ENCODE measurements at regions not wholly inside any gene's neighbourhood (a gene's known extent, or its start where the extent isn't known, plus 50 kb on each side); places are given as distances from the start of the nearest gene placed in this dataset.

DNA sequence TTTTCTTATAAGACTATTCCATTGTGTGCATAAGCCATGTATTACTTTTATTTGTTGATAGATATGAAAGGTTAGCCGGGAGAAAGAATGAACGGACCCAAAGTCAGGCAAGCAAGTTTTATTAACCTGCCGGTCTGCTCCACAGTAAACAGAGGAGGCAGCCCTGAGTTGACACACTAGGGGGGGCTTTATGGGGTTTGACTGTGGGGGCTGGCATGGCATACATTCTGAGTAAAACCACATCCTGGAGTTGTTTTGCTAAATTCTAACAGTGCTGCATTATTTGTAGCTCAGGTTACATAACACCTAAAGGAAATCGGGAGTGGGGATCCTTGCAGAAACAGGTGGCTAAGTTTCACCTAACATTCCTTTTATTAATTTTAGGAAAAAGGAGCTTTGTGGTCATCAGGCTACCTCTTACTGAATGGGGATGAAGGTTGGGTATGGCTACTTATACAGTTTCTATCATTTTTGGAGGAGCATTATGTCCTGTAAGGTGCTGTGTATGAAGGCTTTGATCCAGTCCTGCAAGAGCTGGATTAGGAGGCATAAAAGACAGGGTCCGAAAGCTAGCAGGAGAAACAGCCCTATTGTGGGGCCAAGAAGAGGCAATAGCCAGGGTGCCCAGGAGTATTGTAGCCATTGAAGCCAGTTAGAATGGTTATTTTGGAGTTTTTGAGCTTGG, 107.4 kb upstream of the USP9Y start:
- TF ChIP-seq POLR2AphosphoS5 (IDR thresholded peaks at IDR 0.05; ENCODE audit: insufficient read depth, low read depth, low read length), result no peak
- ChIA-PET POLR2A (no interaction called here), CTCF (no interaction called here)
- intact Hi-C loops (cut with micrococcal nuclease) (no loop called here), dilution Hi-C loops (cut with MboI; ENCODE audit: extremely low pct_ligation_motif_present, low sequenced_read_pairs) (no loop called here)
- no TSS peak for BruUV-seq (replicated peaks)
- DNase-seq (ENCODE audit: low read depth, low spot score) (no peak), FAIRE-seq (no peak)
- Histone ChIP-seq H3K27ac (ENCODE audit: insufficient read depth, low read depth, low read length) (no peak overlapping the region), H3K9me3 (replicated peaks; ENCODE audit: control insufficient read depth, insufficient read depth, low read length) (no peaks in the 10 kb centered on the region), H3K4me3 (replicated peaks in 1 of 3; ENCODE audit: insufficient read depth in 1 of 3, low read depth in 1 of 3, low read length in 3 of 3) (no peak overlapping the region), H3K4me2 (ENCODE audit: insufficient read depth, low read length) (no peak overlapping the region), H3K4me1 (ENCODE audit: control insufficient read depth, extremely low read depth, insufficient read depth, low read length) (no peaks in the 10 kb centered on the region), H3K79me2 (ENCODE audit: control insufficient read depth, insufficient read depth, low read length) (no peaks in the 10 kb centered on the region), H2AFZ (ENCODE audit: low read depth, low read length) (no peak overlapping the region), H3K9me1 (replicated peaks; ENCODE audit: control insufficient read depth, extremely low read depth, insufficient read depth, low read length) (no peaks in the 10 kb centered on the region), H4K20me1 (replicated peaks; ENCODE audit: control insufficient read depth, extremely low read depth, insufficient read depth, low read length) (no peaks in the 10 kb centered on the region), H3K27me3 (ENCODE audit: control insufficient read depth in 2 of 2, insufficient read depth in 2 of 2, low read length in 2 of 2) (no peaks in the 10 kb centered on the region), H3K36me3 (ENCODE audit: control insufficient read depth in 2 of 2, extremely low read depth in 1 of 2, insufficient read depth in 2 of 2, low read length in 2 of 2) (no peaks in the 10 kb centered on the region), H3K9ac (replicated peaks; ENCODE audit: extremely low read depth, insufficient read depth, low read length) (no peak overlapping the region)

DNA sequence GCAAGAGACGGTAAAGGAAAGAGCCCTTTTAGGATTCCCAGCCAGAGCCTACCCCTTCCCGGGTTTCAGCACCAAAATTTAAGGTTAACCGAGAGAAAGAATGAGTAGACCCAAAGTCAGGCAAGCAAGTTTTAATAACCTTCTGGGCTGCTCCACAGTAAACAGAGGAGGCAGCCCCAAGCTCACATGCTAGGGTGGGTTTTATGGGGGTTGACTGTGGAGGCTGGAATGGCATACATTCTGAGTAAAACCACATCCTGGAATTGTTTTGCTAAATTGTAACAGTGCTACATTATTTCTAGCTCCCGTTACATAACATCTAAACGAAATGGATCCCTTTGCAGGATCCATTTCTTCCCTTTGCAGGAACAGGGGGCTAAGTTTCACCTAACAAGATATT, 102.2 kb upstream of the USP9Y start:
- H3K4me1 ChIP-seq (ENCODE audit: control insufficient read depth, extremely low read depth, insufficient read depth, low read length), result no peaks in the 10 kb centered on the region
- no peaks in the 10 kb centered on the region for H3K27me3 ChIP-seq (ENCODE audit: control insufficient read depth in 2 of 2, insufficient read depth in 2 of 2, low read length in 2 of 2)
- BruUV-seq (replicated peaks), result no TSS peak
- no peaks in the 10 kb centered on the region for H4K20me1 ChIP-seq (replicated peaks; ENCODE audit: control insufficient read depth, extremely low read depth, insufficient read depth, low read length)
- intact Hi-C loops (cut with micrococcal nuclease), result no loop called here
- H3K4me2 ChIP-seq (ENCODE audit: insufficient read depth, low read length), result no peak overlapping the region
- H3K9me1 ChIP-seq (replicated peaks; ENCODE audit: control insufficient read depth, extremely low read depth, insufficient read depth, low read length), result no peaks in the 10 kb centered on the region
- POLR2A ChIA-PET, result no interaction called here
- no peak overlapping the region for H3K27ac ChIP-seq (ENCODE audit: insufficient read depth, low read depth, low read length)
- CTCF ChIA-PET, result no interaction called here
- H3K4me3 ChIP-seq (replicated peaks in 1 of 3; ENCODE audit: insufficient read depth in 1 of 3, low read depth in 1 of 3, low read length in 3 of 3), result no peak overlapping the region
- dilution Hi-C loops (cut with MboI; ENCODE audit: extremely low pct_ligation_motif_present, low sequenced_read_pairs), result no loop called here
- H3K9ac ChIP-seq (replicated peaks; ENCODE audit: extremely low read depth, insufficient read depth, low read length), result no peak overlapping the region
- H3K36me3 ChIP-seq (ENCODE audit: control insufficient read depth in 2 of 2, extremely low read depth in 1 of 2, insufficient read depth in 2 of 2, low read length in 2 of 2), result no peaks in the 10 kb centered on the region
- no peaks in the 10 kb centered on the region for H3K9me3 ChIP-seq (replicated peaks; ENCODE audit: control insufficient read depth, insufficient read depth, low read length)
- DNase-seq (ENCODE audit: low read depth, low spot score), result no peak
- TF ChIP-seq, protein P1, sequence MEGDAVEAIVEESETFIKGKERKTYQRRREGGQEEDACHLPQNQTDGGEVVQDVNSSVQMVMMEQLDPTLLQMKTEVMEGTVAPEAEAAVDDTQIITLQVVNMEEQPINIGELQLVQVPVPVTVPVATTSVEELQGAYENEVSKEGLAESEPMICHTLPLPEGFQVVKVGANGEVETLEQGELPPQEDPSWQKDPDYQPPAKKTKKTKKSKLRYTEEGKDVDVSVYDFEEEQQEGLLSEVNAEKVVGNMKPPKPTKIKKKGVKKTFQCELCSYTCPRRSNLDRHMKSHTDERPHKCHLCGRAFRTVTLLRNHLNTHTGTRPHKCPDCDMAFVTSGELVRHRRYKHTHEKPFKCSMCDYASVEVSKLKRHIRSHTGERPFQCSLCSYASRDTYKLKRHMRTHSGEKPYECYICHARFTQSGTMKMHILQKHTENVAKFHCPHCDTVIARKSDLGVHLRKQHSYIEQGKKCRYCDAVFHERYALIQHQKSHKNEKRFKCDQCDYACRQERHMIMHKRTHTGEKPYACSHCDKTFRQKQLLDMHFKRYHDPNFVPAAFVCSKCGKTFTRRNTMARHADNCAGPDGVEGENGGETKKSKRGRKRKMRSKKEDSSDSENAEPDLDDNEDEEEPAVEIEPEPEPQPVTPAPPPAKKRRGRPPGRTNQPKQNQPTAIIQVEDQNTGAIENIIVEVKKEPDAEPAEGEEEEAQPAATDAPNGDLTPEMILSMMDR (IDR thresholded peaks at IDR 0.05; ENCODE audit: extremely low read depth in 1 of 2, insufficient read depth in 1 of 2, low read depth in 1 of 2, low read length in 2 of 2), result no peak
- TF ChIP-seq FOS (IDR thresholded peaks at IDR 0.05; ENCODE audit: borderline replicate concordance, insufficient read depth, low read length) (no peak), POLR2A (IDR thresholded peaks at IDR 0.05; ENCODE audit: low read depth, low read length) (no peak), GATA2 (IDR thresholded peaks at IDR 0.05; ENCODE audit: insufficient read depth, insufficient read length, low read depth, low read length) (no peak), EZH2 (IDR thresholded peaks at IDR 0.05; ENCODE audit: borderline replicate concordance, low read depth, low read length, severe bottlenecking) (no peak), JUN (IDR thresholded peaks at IDR 0.05; ENCODE audit: borderline replicate concordance, insufficient read depth, insufficient read length, low read depth) (no peak), MYC (IDR thresholded peaks at IDR 0.05; ENCODE audit: low read depth, low read length) (no peak), POLR2AphosphoS5 (IDR thresholded peaks at IDR 0.05; ENCODE audit: insufficient read depth, low read depth, low read length) (no peak)
- TF ChIP-seq, protein P2, sequence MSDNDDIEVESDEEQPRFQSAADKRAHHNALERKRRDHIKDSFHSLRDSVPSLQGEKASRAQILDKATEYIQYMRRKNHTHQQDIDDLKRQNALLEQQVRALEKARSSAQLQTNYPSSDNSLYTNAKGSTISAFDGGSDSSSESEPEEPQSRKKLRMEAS (IDR thresholded peaks at IDR 0.05; ENCODE audit: insufficient read depth, insufficient read length), result no peak
- FAIRE-seq, result no peak
- no peaks in the 10 kb centered on the region for H3K79me2 ChIP-seq (ENCODE audit: control insufficient read depth, insufficient read depth, low read length)
- H2AFZ ChIP-seq (ENCODE audit: low read depth, low read length), result no peak overlapping the region

Measured in endothelial cell of umbilical vein (primary cell).